Panc1 (cell line): ENCODE measurements at regions not wholly inside any gene's neighbourhood (a gene's known extent, or its start where the extent isn't known, plus 50 kb on each side); places are given as distances from the start of the nearest gene placed in this dataset.

Experiments used
- ATAC-seq: fragments of 200-7000 bp; cut with Tn5 transposase; 2 replicates; pipeline ENCODE4 v1.9.1; 2020; ENCODE audit warnings: mild to moderate bottlenecking, moderate library complexity
- BruUV-seq: library from RNA; stranded (reverse); fragments of 400-500 nt; replicated peaks from 2 replicates; lab custom pipeline; 2021; lab: Mats Ljungman, UMichigan
- CTCF ChIA-PET: fragments of 300-600 bp; sonication (Branson Sonifier 250); formaldehyde crosslinking; loops from one replicate; lab custom pipeline; 2022; ENCODE audit warnings: antibody characterized with exemption; lab: Charles Lee
- POLR2A ChIA-PET: fragments of 300-600 bp; sonication (Branson Sonifier 250); formaldehyde crosslinking; loops from one replicate; lab custom pipeline; 2022; ENCODE audit warnings: antibody characterized with exemption; lab: Charles Lee
- DNase-seq: peaks from one replicate; pipeline ENCODE4 v3.0.0-alpha.2; 2010; ENCODE audit warnings: low read depth, low spot score
- H3K27ac ChIP-seq: 2 replicates; pipeline ENCODE4 v1.5.1; 2011; ENCODE audit warnings: mild to moderate bottlenecking, low read length, inconsistent platforms
- H3K27me3 ChIP-seq: fragments of 200-500 bp; sonication (Bioruptor generic); 2 replicates; pipeline ENCODE4 v1.6.0; 2014; ENCODE audit warnings: low read length, inconsistent platforms; ENCODE audit not compliant: control insufficient read depth, insufficient read depth
- H3K36me3 ChIP-seq: fragments of 200-500 bp; sonication (Bioruptor generic); 2 replicates; pipeline ENCODE4 v1.5.1; 2014; ENCODE audit warnings: inconsistent platforms, mild to moderate bottlenecking, low read length, moderate library complexity; ENCODE audit not compliant: control insufficient read depth, insufficient read depth
- H3K4me1 ChIP-seq: 2 replicates; pipeline ENCODE4 v1.5.1; 2011; ENCODE audit warnings: inconsistent platforms, mild to moderate bottlenecking, low read length, moderate library complexity; ENCODE audit not compliant: control insufficient read depth, insufficient read depth
- H3K4me3 ChIP-seq, 2 experiments: 2 replicates each; pipeline ENCODE4 v1.5.1; 2011 to 2012; ENCODE audit warnings: low read depth in 2 of 2, low read length in 2 of 2, mild to moderate bottlenecking in 2 of 2, inconsistent platforms in 1 of 2, moderate library complexity in 1 of 2
- H3K9me3 ChIP-seq: fragments of 200-500 bp; sonication (Bioruptor generic); 2 replicates; pipeline ENCODE4 v1.5.1; 2014; ENCODE audit warnings: low read depth, mild to moderate bottlenecking, inconsistent platforms, low read length, moderate library complexity; ENCODE audit not compliant: control insufficient read depth, insufficient read depth
- CTCF ChIP-seq: fragments of 450-650 bp; IDR thresholded peaks from 2 replicates; pipeline ENCODE4 v1.5.1; 2017; ENCODE audit warnings: mild to moderate bottlenecking
- POLR2AphosphoS5 ChIP-seq: IDR thresholded peaks from 2 replicates; pipeline ENCODE4 v1.6.1; 2012; ENCODE audit warnings: mild to moderate bottlenecking, low read depth, low read length, moderate library complexity
- REST ChIP-seq, 2 experiments: IDR thresholded peaks; 2 replicates each; pipeline ENCODE4 v1.6.1; 2011 to 2012; ENCODE audit warnings: low read depth in 2 of 2, control low read depth in 1 of 2, low read length in 1 of 2, mild to moderate bottlenecking in 1 of 2, moderate library complexity in 1 of 2; ENCODE audit not compliant: insufficient read depth in 1 of 2
- SIN3A ChIP-seq: IDR thresholded peaks from 2 replicates; pipeline ENCODE4 v1.6.1; 2012; ENCODE audit warnings: low read depth, mild to moderate bottlenecking, low read length, moderate library complexity, borderline replicate concordance; ENCODE audit not compliant: insufficient read depth
- TCF7L2 ChIP-seq: IDR thresholded peaks from 2 replicates; pipeline ENCODE4 v1.6.1; 2011; ENCODE audit warnings: mild to moderate bottlenecking, low read depth, low read length, inconsistent platforms
- in situ Hi-C: cut with HindIII; loops from 2 replicates; pipeline ENCODE4 v1.10.0; 2016; ENCODE audit warnings: low sequenced_read_pairs, low pct_unique_long_range_greater_than_20kb
- intact Hi-C: fragments of 100-400 bp; cut with micrococcal nuclease; formaldehyde crosslinking; loops from one replicate; pipeline ENCODE4 v1.10.0; 2022; ENCODE audit not compliant: unreplicated experiment

- Histone ChIP-seq H3K9me3 (no peaks in the 10 kb centered on the region), H3K27me3 (no peaks in the 10 kb centered on the region), H3K27ac (no peak overlapping the region), H3K36me3 (no peaks in the 10 kb centered on the region), H3K4me3 (no peak overlapping the region), H3K4me1 (no peaks in the 10 kb centered on the region)
- no TSS peak for BruUV-seq
- in situ Hi-C loops (no loop called here), intact Hi-C loops (no loop called here)
- ChIA-PET CTCF (no interaction called here), POLR2A (no interaction called here)
- ATAC-seq: no peak
- no peak for DNase-seq
- TF ChIP-seq SIN3A: no peak
- TF ChIP-seq REST (IDR thresholded peaks at IDR 0.05; ENCODE audit: insufficient read depth in 1 of 2, low read depth in 2 of 2, low read length in 1 of 2): no peak
- TF ChIP-seq TCF7L2: no peak
- no peak for TF ChIP-seq POLR2AphosphoS5
- no peak for TF ChIP-seq CTCF
Observed at GRCh38 chr13:109646423-109646822, 140.0 kb downstream of the IRS2 start.

- H3K4me1 ChIP-seq: no peaks in the 10 kb centered on the region
- ChIA-PET CTCF (no interaction called here), POLR2A (no interaction called here)
- in situ Hi-C loops: no loop called here
- no peaks in the 10 kb centered on the region for H3K36me3 ChIP-seq
- intact Hi-C loops: no loop called here
- DNase-seq (no peak), ATAC-seq (no peak)
- H3K4me3 ChIP-seq: no peak overlapping the region
- no peak overlapping the region for H3K27ac ChIP-seq
- TF ChIP-seq TCF7L2: no peak
- TF ChIP-seq REST (IDR thresholded peaks at IDR 0.05; ENCODE audit: insufficient read depth in 1 of 2, low read depth in 2 of 2, low read length in 1 of 2): no peak
- TF ChIP-seq CTCF: no peak
- no peak for TF ChIP-seq SIN3A
- TF ChIP-seq POLR2AphosphoS5: no peak
- H3K27me3 ChIP-seq: no peaks in the 10 kb centered on the region
- BruUV-seq: no TSS peak
- H3K9me3 ChIP-seq: no peaks in the 10 kb centered on the region
Observed at GRCh38 chr13:109645831-109646230, 140.6 kb downstream of the IRS2 start.
